IMR-90 (cell line): ENCODE measurements at regions not wholly inside any gene's neighbourhood (a gene's known extent, or its start where the extent isn't known, plus 50 kb on each side); places are given as distances from the start of the nearest gene placed in this dataset.

Experiments used
- ATAC-seq: fragments of 200-7000 bp; cut with Tn5 transposase; 2 replicates; pipeline ENCODE4 v1.9.1; 2020; ENCODE audit warnings: low read depth, mild to moderate bottlenecking, moderate library complexity
- BruUV-seq: library from RNA; stranded (reverse); fragments of 400-500 nt; replicated peaks from 2 replicates; lab custom pipeline; 2021; lab: Mats Ljungman, UMichigan
- CTCF ChIA-PET: fragments of 300-600 bp; formaldehyde crosslinking; extraction: SDS; loops from one replicate; lab custom pipeline; 2021; ENCODE audit warnings: antibody characterized with exemption; lab: Yijun Ruan, JAX
- POLR2A ChIA-PET: fragments of 300-600 bp; sonication (Branson Sonifier 250); formaldehyde crosslinking; loops from one replicate; lab custom pipeline; 2022; ENCODE audit warnings: antibody characterized with exemption; ENCODE audit not compliant: unreplicated experiment; lab: Charles Lee
- DNase-seq: peaks from one replicate; pipeline ENCODE4 v3.0.0; 2013
- H2AFZ ChIP-seq: replicated peaks from 2 replicates; pipeline ENCODE3; 2013; ENCODE audit warnings: low read length, mild to moderate bottlenecking; ENCODE audit not compliant: poor library complexity
- H2AK5ac ChIP-seq: 2 replicates; pipeline ENCODE4 v1.6.1; 2013; ENCODE audit warnings: low read depth, low read length, inconsistent platforms
- H2AK9ac ChIP-seq: replicated peaks from 2 replicates; pipeline ENCODE3; 2013; ENCODE audit warnings: mild to moderate bottlenecking, low read depth, low read length, moderate library complexity; ENCODE audit not compliant: poor library complexity
- H2BK120ac ChIP-seq: 2 replicates; pipeline ENCODE4 v1.6.1; 2013; ENCODE audit warnings: low read depth, low read length, inconsistent platforms
- H2BK15ac ChIP-seq: 3 replicates; pipeline ENCODE4 v1.6.1; 2013; ENCODE audit warnings: low read depth, low read length, inconsistent platforms
- H2BK20ac ChIP-seq: 2 replicates; pipeline ENCODE4 v1.6.1; 2013; ENCODE audit warnings: low read depth, mild to moderate bottlenecking, inconsistent platforms, low read length, moderate library complexity
- H2BK5ac ChIP-seq: 2 replicates; pipeline ENCODE4 v1.6.1; 2013; ENCODE audit warnings: mild to moderate bottlenecking, low read depth, low read length, inconsistent platforms; ENCODE audit not compliant: poor library complexity, severe bottlenecking
- H3K14ac ChIP-seq: replicated peaks from 2 replicates; pipeline ENCODE4 v1.6.1; 2013; ENCODE audit warnings: low read depth, low read length, inconsistent platforms
- H3K18ac ChIP-seq: 2 replicates; pipeline ENCODE4 v1.6.1; 2013; ENCODE audit warnings: low read depth, low read length, control low read depth
- H3K23ac ChIP-seq: 2 replicates; pipeline ENCODE4 v1.6.1; 2013; ENCODE audit warnings: low read depth, low read length, inconsistent platforms
- H3K27ac ChIP-seq: 2 replicates; pipeline ENCODE4 v1.5.1; 2013; ENCODE audit warnings: mild to moderate bottlenecking, control low read depth, low read length; ENCODE audit not compliant: insufficient read depth
- H3K27me3 ChIP-seq: 2 replicates; pipeline ENCODE4 v1.6.1; 2013; ENCODE audit warnings: low read length; ENCODE audit not compliant: control insufficient read depth, insufficient read depth
- H3K36me3 ChIP-seq: 2 replicates; pipeline ENCODE4 v1.6.1; 2013; ENCODE audit warnings: low read length, mixed read lengths; ENCODE audit not compliant: control insufficient read depth, insufficient read depth
- H3K4ac ChIP-seq: 2 replicates; pipeline ENCODE4 v1.6.1; 2013; ENCODE audit warnings: low read depth, low read length, inconsistent platforms
- H3K4me1 ChIP-seq: 2 replicates; pipeline ENCODE4 v1.6.1; 2013; ENCODE audit warnings: low read length, mixed read lengths; ENCODE audit not compliant: control insufficient read depth, insufficient read depth
- H3K4me2 ChIP-seq: 2 replicates; pipeline ENCODE4 v1.6.1; 2013; ENCODE audit warnings: low read depth, mild to moderate bottlenecking, control low read depth, low read length, moderate library complexity
- H3K4me3 ChIP-seq: 2 replicates; pipeline ENCODE4 v1.5.1; 2013; ENCODE audit warnings: low read depth, mild to moderate bottlenecking, control low read depth, low read length, moderate library complexity; ENCODE audit not compliant: insufficient read depth
- H3K56ac ChIP-seq: 2 replicates; pipeline ENCODE4 v1.6.1; 2013; ENCODE audit warnings: low read length, inconsistent platforms; ENCODE audit not compliant: insufficient read depth; ENCODE audit errors: extremely low read depth
- H3K79me1 ChIP-seq, 2 experiments: 2 replicates each; pipeline ENCODE4 v1.6.1; 2013; ENCODE audit warnings: low read length in 2 of 2, inconsistent platforms in 1 of 2, low read depth in 1 of 2
- H3K9ac ChIP-seq: 2 replicates; pipeline ENCODE4 v1.6.1; 2013; ENCODE audit warnings: low read depth, low read length, control low read depth
- H3K9me1 ChIP-seq: 2 replicates; pipeline ENCODE4 v1.6.1; 2013; ENCODE audit warnings: low read length, inconsistent platforms; ENCODE audit not compliant: insufficient read depth
- H3K9me3 ChIP-seq: 2 replicates; pipeline ENCODE4 v1.6.1; 2013; ENCODE audit warnings: low read length; ENCODE audit not compliant: control insufficient read depth, insufficient read depth
- H4K20me1 ChIP-seq: 2 replicates; pipeline ENCODE4 v1.6.1; 2013; ENCODE audit warnings: low read length, inconsistent platforms; ENCODE audit not compliant: insufficient read depth
- H4K5ac ChIP-seq: 2 replicates; pipeline ENCODE4 v1.6.1; 2013; ENCODE audit warnings: mild to moderate bottlenecking, low read depth, low read length, control low read depth
- H4K8ac ChIP-seq, 2 experiments: 2 replicates each; pipeline ENCODE4 v1.6.1; 2013; ENCODE audit warnings: low read depth in 2 of 2, low read length in 2 of 2, control low read depth in 1 of 2, inconsistent platforms in 1 of 2
- H4K91ac ChIP-seq: 2 replicates; pipeline ENCODE4 v1.6.1; 2013; ENCODE audit warnings: low read depth, low read length, inconsistent platforms; ENCODE audit not compliant: insufficient read depth
- MAZ ChIP-seq: IDR thresholded peaks from 2 replicates; pipeline ENCODE4 v1.6.1; 2012; ENCODE audit warnings: low read depth, mild to moderate bottlenecking, low read length, improper control_type of control experiment, moderate library complexity, borderline replicate concordance
- POLR2A ChIP-seq: IDR thresholded peaks from 2 replicates; pipeline ENCODE4 v1.6.1; 2012; ENCODE audit warnings: mild to moderate bottlenecking, low read depth, low read length
- RAD21 ChIP-seq: IDR thresholded peaks from 2 replicates; pipeline ENCODE4 v1.6.1; 2012; ENCODE audit warnings: low read length, improper control_type of control experiment
- RFX5 ChIP-seq: IDR thresholded peaks from 2 replicates; pipeline ENCODE4 v1.8.0; 2012; ENCODE audit warnings: low read depth, mild to moderate bottlenecking, low read length, moderate library complexity
- USF2 ChIP-seq: fragments of 150-350 bp; IDR thresholded peaks from 2 replicates; pipeline ENCODE4 v1.6.1; 2017; ENCODE audit warnings: mild to moderate bottlenecking, antibody characterized with exemption, low read length, low read depth
- WGBS, 2 experiments: methylation state at CpG; one replicate each; pipeline versions ENCODE4 v1.1.5 to v1.1.7; 2013; ENCODE audit warnings: missing lambda C conversion rate in 2 of 2; ENCODE audit not compliant: insufficient read length in 1 of 2; ENCODE audit errors: extremely low coverage in 2 of 2; 5-methylcytosine and 5-hydroxymethylcytosine counted together
- dilution Hi-C: fragments of 300-500 bp; cut with HindIII; formaldehyde crosslinking; loops from one replicate; pipeline ENCODE4 v1.14.3; 2018; ENCODE audit warnings: low sequenced_read_pairs; ENCODE audit not compliant: unreplicated experiment
- in situ Hi-C: fragments of 300-500 bp; cut with MboI; formaldehyde crosslinking; loops from 3 replicates; pipeline ENCODE4 v1.14.3; 2019; ENCODE audit warnings: low sequenced_read_pairs, inconsistent platforms, mixed read lengths
- intact Hi-C: fragments of 100-400 bp; cut with micrococcal nuclease; formaldehyde crosslinking; loops from 2 replicates; pipeline ENCODE4 v1.10.0; 2022

GRCh38 chr12:38587594-38587993, 271.0 kb downstream of the ALG10B start:
- Histone ChIP-seq H4K8ac (no peak overlapping the region), H3K14ac (no peak overlapping the region), H3K4me1 (no peaks in the 10 kb centered on the region), H3K79me1 (no peaks in the 10 kb centered on the region), H2BK5ac (no peak overlapping the region), H3K27me3 (no peaks in the 10 kb centered on the region), H3K18ac (no peak overlapping the region), H3K4ac (no peak overlapping the region), H2BK120ac (no peak overlapping the region), H3K9me3 (no peaks in the 10 kb centered on the region; the same call in 1 of the 2 replicates), H4K91ac (no peak overlapping the region), H2AFZ (no peak overlapping the region), H3K4me3 (no peak overlapping the region), H3K36me3 (no peaks in the 10 kb centered on the region), H3K23ac (no peak overlapping the region), H3K27ac (no peak overlapping the region), H3K9me1 (no peaks in the 10 kb centered on the region), H3K9ac (no peak overlapping the region), H2BK15ac (no peak overlapping the region), H3K4me2 (no peak overlapping the region), H2AK9ac (no peak overlapping the region), H3K56ac (no peak overlapping the region), H2BK20ac (no peak overlapping the region), H2AK5ac (no peak overlapping the region), H4K20me1 (no peaks in the 10 kb centered on the region), H4K5ac (no peak overlapping the region)
- in situ Hi-C loops, result no loop called here
- WGBS, 2 experiments, result no CpG with 5 or more reads among the region's 1 CpG
- CTCF ChIA-PET, result no interaction called here
- DNase-seq, result no peak
- intact Hi-C loops, result no loop called here
- POLR2A ChIA-PET, result no interaction called here
- BruUV-seq, result no TSS peak
- dilution Hi-C loops, result no loop called here
- TF ChIP-seq USF2 (no peak), MAZ (no peak), RFX5 (no peak), POLR2A (no peak), RAD21 (no peak)
- ATAC-seq, result no peak
